ENCODE measurements at regions not wholly inside any gene's neighbourhood (a gene's known extent, or its start where the extent isn't known, plus 50 kb on each side); places are given as distances from the start of the nearest gene placed in this dataset.

GRCh38 chr3:18774319-18775088, 349.4 kb upstream of the SATB1 start:
- DNase-seq (ENCODE audit: low read depth in 3 of 3), result no peak

GRCh38 chr3:18772699-18773305, 347.7 kb upstream of the SATB1 start:
- DNase-seq (ENCODE audit: low read depth in 3 of 3), result no peak

DNA sequence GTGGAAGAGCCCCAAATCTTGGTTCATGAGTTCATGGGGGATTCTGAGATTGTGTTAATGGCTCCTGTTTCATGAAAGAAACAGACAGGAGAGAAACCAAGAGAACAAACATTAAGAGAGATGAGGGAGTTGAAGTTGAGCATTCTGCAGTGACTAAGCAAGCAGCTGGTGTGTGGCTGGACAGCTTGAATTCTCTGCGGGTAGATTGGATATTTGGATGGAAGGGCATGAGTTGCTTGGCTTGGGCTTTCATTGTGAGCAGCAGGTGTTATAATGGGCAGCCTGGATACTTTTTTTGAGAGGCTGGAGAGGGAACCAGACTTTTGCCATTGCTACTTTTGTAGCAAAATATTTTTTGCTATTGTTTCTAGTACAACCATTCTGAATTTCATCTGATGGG, 346.8 kb upstream of the SATB1 start:
- no peak for DNase-seq (ENCODE audit: low read depth in 3 of 3)

DNA sequence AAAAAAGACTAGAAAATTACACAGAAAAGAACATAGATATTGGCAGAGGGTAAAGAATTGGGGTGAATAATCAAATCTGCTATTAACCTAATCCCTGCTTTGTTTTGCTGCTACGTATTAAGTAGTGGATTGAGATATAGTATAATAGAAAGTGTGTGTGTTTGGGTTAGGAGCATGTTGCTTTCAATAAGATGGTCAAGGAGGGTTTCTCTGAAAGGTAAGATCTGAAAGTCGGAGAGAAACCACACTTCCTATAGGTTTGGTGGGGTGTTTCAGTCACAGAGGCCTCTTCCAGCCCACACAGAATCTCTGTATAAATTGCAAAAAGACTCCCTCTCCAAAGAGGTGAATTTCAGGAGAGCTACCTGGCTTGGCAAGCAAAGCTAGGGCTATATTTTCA, 345.7 kb upstream of the SATB1 start:
- DNase-seq (ENCODE audit: low read depth in 3 of 3), result no peak

DNA sequence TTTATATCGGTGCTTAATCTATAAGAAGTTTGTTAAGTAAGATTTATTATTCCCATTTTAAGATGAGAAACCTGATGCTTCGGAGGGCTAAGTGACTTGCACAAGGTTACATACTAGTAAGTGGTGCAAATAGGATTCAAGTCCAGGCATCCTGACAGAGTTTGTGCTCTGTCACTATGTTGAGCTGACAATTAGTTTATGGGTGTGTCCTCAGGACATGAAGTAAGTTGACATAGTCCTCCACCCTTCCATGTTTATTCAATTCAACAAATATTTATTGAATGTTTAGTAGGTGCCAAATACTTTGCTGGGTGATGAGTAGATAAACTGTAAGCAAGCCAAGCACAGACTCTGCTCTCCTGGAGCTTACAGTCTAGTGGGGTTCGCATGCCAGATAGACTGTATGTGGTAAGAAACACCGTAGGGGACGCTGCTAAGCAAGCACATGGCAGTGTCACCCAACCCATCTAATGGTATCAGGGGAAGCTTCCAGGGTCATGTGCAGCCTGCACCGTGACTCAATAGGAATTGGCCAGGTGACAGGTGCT, 342.7 kb upstream of the SATB1 start:
- no peak for DNase-seq (ENCODE audit: low read depth in 3 of 3)

- DNase-seq (ENCODE audit: low read depth in 3 of 3), result no peak
These were observed 341.8 kb upstream of the SATB1 start for GRCh38 chr3:18766974-18767373.

DNA sequence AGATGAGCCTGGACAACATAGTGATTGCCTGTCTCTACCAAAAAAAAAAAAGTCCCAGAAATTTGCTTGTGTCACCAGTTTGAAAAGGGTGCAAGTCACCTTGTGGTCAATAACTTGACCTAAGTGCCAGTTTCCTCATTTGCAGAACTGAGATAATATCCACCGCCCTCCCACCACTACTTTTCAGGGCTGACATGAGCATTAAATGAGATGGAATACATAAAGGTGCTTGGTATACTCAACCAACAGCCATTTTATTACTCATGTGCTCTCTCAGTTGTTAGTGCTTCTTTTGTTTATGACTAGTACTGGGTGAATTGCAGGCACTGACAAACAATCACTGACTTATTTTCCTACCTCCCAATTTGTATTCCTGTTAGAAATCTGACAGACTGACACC, 340.5 kb upstream of the SATB1 start:
- DNase-seq (ENCODE audit: low read depth in 3 of 3), result no peak

DNA sequence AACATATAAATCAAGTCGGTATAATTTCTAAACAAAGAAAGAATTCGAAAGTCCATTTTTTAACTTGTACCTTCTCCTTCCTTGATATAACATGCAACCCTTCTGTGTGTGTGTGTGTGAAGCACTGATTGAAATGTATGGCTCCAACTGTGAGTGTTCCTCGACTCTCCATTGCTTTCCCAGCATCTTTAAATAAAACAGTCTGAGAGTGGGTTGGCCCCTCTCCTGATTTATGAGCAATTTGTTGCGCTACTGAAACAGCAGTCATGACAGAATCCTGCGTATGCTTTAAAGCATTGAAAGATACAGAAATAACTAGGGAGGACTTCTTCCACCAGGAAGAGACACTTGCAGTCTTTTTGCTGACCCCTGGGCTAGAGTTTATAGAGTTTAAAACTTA, 340.0 kb upstream of the SATB1 start:
- no peak for DNase-seq (ENCODE audit: low read depth in 3 of 3)

GRCh38 chr3:18761530-18761929, 336.4 kb upstream of the SATB1 start:
- DNase-seq (ENCODE audit: low read depth in 3 of 3), result no peak

- DNase-seq (ENCODE audit: low read depth in 3 of 3), result no peak
These were observed 333.0 kb upstream of the SATB1 start for GRCh38 chr3:18758047-18758704.

GRCh38 chr3:18757476-18757875, 332.3 kb upstream of the SATB1 start:
- DNase-seq (ENCODE audit: low read depth in 3 of 3), result no peak

DNA sequence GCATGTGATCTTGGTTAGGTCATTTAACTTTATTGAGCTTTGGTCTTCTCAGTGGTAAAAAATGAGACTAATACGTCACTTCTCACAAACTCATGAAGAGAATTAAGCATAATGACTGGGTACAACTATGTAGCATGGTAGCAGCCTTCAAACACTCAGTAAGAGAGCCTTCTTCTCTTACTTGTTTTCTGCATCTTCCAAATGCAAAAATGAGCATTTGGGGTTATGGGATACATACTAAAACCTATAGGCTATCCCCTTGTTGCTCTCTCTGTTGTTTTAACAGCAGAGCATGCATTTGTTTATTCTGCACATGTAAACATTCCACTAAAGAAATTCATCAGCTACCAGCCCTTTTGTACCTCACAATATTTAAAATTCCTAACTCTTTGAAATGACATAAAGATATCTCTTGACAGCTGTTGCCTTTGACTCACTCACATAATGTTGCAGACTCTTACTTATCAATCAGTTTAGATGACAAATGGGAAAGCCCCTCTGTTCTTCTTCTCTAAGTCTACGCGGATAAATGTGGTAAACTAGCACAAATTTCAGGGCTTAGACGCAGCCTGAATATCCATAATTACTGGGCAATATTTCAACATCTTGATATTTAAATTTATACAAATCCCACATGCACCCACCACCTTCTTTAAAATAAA, 327.3 kb upstream of the SATB1 start:
- DNase-seq (ENCODE audit: low read depth in 3 of 3), result no peak

DNA sequence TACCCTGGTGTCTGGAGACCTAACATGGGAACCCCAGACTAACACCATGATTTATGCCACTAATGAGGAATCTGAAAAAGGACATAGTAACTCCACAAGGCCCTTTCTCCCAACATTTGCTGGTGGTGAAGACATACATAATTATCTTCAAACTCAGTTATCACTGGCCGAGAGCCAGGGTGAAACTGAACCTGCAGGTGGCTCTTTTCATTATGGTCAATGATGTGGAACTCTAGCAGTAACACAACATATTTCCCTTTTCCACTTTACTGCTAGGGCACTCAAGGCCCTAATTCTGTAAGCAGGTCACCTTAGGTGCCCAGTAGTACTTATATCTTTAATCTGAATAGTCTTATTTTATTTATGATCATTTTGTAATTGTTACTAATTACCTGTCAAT, 326.4 kb upstream of the SATB1 start:
- DNase-seq (ENCODE audit: low read depth in 3 of 3), result no peak

DNA sequence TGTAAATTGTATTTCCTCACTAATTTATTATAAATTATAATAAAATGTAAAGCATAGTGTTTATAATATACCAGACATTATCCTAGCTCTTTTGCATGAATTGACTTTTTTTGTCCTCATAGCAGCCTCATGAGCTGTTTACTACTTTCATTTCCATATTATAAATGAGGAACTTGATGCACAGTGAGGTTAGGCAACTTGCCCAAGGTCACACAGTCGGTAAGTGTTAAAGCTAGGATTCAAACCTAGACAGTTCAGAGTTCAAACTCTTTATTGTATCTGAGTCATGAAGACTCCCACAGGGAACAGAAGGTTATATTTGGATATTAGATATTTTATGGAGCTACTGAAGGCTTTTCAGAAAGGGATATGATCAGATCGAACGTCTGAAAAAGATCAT, 322.2 kb upstream of the SATB1 start:
- no peak for DNase-seq (ENCODE audit: low read depth in 3 of 3)

DNA sequence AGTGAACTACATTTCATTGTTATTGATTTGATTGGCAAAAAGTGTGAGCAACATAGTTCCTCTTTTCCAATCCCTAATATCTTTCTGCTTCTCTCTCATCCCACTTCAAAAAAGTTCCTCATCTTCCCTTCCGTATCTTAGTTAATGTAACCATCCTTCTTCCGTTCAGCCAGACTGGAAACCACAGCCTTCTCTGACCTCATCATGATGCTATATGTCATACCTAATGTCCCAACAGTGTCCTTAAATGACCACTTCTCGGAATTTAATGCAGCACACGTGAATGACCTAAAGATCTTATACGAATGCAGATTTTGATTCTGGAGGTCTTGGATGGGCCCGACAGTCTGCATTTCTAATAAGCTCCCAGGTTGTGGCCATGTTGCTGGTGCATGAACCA, 320.3 kb upstream of the SATB1 start:
- DNase-seq (ENCODE audit: low read depth in 3 of 3), result no peak

GRCh38 chr3:18744472-18744871, 319.3 kb upstream of the SATB1 start:
- DNase-seq (ENCODE audit: low read depth in 3 of 3), result no peak

DNA sequence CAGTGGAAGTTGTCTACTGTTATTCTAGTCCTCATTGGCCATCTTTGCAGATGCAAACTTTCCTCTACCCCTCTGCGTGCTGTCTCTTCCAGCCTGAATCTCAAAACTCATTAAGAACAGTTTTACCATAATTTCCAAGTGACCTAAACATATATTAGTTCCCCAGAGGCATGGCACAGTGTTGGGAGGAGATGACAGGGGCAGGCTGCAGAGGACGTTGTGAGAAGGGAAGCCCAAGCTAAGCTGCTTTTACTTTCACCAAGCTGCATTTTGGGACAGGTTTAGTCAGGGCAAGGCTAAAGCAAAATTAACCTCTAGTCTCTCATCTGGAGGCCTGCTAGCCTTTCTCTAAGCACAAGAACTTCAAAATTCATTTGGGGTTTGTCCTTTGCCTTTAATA, 318.6 kb upstream of the SATB1 start:
- DNase-seq (ENCODE audit: low read depth in 3 of 3), result no peak

GRCh38 chr3:18740631-18741583, 315.8 kb upstream of the SATB1 start:
- peak; percentile 18 to 40 (median 20) for DNase-seq (ENCODE audit: low read depth in 3 of 3)

DNA sequence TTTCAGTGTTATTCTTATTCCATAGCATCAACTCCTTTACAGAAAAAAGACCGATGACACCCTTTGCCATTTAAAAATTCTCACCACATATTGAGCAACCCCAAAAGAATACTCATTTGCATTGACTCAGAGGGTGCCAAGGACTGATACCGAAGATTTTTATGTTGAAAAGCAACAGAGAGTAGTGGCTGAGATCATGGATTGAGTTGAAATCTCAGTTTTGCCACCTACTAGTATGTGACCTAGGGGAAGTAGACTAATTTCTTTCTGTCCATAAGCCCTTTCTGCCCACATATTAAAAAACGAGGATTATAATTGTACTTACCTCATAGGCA, 313.9 kb upstream of the SATB1 start:
- DNase-seq (ENCODE audit: low read depth in 3 of 3), result no peak

DNA sequence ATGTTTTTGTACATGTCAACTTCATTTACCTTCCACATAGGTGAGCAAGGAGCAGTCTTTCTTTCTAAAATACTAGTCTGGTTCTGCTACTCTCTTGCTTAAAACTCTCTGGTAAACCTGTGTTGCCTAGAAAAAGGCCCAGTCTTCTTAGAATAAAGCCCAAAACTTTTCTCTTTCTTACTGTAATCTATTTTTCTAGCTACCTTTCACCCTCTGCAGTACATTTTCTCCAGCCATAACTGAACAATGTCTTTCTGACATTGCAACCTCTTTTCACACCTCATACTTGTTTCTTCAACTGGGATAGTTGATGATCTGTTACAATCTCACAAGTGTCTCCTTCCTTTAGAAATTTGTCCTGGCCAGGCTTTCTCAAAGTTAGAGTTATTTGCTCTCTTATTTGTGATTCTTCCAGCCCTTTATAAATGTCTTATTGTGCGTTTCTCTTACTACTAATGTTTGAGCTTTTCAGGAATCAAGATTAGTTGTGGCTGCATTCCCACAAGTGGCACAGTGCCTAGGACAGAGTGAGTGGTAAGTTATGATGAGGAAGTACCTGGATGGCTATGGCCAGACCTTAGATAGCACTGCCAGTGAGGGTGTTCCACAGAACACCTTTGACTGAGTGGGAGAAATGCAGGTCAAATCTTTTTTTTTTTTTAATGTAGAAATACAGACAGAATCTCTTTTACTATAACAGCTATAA, 313.4 kb upstream of the SATB1 start:
- no peak for DNase-seq (ENCODE audit: low read depth in 3 of 3)

GRCh38 chr3:18735005-18735404, 309.9 kb upstream of the SATB1 start:
- DNase-seq (ENCODE audit: low read depth in 3 of 3), result no peak

Data from stimulated activated CD4-positive, alpha-beta T cell treated with anti-CD3 and anti-CD28 coated beads, TNF-alpha, amount 100 ng/mL, for 4 hours (primary cell).